ENCODE measurements at regions not wholly inside any gene's neighbourhood (a gene's known extent, or its start where the extent isn't known, plus 50 kb on each side); places are given as distances from the start of the nearest gene placed in this dataset.
A peak's percentile ranks its signal among the peaks of the same experiment; 100 is the strongest.
"Not testable (repeated sequence)": the region's sequence is repeated elsewhere in the genome, so short reads cannot be mapped to it uniquely, and the experiment has no call there.

DNA sequence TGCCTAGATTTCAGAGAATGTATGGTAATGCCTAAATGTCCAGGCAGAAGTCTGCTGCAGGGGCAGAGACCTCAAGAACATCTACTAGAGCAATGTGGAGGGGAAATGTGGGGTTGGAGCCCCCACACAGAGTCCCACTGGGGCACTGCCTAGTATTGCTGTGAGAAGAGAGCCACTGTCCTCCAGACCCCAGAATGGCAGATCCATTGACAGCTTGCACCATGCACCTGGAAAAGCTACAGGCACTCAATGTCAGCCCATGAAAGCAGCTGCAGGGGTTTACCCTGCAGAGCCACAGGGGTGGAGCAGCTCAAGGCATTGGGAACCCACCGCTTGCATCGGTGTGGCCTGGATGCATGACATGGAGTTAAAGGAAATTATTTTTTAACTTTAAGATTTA, 314.1 kb downstream of the CYRIA start:
- DNase-seq, result no peak

DNA sequence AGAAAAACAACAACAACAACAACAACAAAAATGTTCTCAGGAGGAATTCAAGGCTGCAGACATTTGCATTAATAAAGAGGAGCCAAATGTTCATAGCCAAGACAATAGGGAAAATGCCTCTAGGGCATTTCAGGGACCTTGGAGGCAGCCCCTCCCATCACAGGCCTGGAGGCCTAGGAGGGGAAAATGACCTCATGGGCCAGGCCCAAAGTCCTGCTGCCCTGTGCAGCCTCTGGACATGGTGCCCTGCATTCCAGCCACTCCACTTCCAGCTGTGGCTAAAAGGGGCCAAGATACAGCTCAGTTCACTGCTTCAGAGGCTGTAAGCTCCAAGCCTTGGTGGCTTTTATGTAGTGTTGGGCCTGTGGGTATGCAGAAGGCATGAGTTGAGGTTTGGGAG, 314.5 kb downstream of the CYRIA start:
- DNase-seq, result no peak

DNA sequence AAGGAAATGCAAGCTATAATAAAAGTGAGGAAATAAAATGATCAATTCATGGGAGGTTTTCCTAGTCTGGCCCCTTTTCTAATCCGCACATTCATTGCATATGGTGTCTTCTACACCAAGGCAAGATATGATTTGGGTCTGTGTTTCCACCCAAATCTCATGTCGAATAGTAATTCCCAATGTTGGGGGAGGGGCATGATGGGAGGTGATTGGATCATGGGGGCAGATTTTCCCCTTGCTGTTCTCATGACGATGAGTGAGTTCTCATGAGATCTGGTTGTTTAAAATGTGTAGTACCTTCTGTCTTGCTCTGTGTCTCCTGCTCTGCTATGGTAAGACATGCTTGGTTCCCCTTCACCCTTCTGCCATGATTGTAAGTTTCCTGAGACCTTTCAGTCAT, 315.4 kb downstream of the CYRIA start:
- DNase-seq, result no peak

DNA sequence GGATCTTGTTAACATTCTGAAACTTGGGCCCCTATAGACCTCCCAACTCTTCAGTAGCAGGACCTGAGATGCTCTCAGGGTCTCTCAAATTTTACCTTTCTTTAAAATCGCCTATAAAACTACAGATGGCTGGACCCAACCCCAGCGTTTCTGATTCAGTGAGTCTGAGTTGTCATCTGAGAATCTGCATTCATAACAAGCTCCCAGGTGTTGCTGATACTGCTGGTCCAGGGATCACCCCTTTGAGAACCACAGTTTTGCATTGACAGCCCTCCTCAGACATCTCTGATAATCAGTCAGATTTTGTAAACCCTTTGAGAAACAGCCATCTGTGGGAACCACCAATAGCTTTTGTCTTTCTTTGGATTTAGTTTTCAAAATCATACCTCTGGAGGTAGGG, 315.8 kb downstream of the CYRIA start:
- DNase-seq, result no peak

DNA sequence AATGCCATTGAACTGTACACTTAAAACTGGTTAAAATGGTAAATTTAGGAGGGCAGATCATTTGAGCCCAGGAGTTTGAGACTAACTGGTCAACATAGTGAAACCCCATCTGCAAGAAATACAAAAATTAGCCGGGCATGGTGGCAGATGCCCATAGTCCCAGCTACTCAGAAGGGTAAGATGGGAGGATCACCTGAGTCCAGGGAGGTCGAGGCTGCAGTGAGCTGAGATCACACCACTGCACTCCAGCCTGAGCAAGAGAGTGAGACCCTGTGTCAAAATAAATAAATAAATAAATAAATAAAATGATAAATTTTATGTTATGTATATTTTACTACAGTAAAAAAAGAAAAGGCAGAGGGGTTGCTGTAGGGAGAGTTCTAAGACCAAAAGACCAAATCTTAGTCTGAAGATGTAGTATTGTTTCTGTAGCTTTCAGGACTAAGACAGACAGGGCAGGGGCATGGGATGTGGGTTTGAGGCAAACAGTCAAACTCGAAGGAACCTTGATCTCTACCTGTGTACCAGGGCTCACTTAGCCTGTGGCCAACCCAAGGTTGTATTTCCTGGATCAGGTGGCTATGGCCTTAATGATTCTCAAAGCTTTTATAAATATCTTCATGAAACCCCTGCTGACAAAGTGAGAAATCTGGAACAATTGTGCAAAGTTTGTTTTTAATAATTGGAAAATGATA, 316.7 kb downstream of the CYRIA start:
- no peak for DNase-seq

DNA sequence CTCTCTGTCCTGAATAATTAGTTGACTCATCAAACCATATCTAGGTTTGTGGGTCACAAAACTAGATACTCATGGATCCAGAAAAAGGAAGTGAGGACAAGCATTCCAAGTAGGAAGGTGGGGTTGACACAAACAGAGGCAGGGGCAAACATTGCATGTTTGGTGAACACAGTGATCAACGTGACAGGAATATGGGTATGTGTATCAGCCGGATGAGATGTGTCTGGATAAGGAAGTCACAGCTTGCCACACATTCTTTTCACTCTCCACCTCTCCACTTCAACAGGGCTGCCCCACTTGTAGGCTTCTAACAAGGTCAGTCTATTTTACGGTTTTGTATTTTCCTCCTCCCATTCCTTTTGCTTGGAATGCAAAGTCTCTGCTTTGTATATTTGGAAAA, 319.0 kb downstream of the CYRIA start:
- no peak for DNase-seq

DNA sequence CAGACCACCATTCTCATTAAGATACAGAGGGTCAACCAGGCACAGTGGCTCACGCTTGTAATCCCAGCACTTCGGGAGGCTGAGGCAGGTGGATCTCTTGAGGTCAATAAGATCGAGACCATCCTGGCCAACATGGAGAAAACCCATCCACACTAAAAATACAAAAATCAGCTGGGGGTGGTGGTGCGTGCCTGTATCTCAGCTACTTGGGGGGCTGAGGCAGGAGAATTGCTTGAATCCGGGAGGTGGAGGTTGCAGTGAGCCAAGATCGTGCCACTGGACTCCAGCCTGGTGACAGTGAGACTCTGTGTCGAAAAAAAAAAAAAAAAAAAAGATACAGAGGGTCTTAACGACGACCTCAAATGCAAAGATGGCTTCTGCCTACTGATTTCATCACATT, 320.4 kb downstream of the CYRIA start:
- not testable (repeated sequence) for DNase-seq

DNA sequence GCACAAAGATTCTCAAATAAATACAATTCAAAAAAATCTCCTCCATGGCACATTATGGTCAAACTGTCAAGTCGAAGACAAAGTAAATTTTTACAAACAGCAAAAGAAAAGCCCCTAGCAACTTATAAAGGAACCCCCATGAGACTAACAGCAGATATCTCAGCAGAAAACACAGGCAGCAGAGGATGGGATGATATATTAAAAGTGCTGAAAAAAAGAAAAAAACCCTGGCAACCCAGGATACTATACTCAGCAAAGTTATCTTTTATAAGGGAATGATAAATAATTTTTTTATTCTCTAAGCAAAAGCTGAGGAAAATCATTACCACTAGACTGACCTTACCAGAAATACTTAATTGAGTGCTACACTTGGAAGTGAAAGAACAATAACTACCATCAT, 326.4 kb downstream of the CYRIA start:
- no peak for DNase-seq

DNA sequence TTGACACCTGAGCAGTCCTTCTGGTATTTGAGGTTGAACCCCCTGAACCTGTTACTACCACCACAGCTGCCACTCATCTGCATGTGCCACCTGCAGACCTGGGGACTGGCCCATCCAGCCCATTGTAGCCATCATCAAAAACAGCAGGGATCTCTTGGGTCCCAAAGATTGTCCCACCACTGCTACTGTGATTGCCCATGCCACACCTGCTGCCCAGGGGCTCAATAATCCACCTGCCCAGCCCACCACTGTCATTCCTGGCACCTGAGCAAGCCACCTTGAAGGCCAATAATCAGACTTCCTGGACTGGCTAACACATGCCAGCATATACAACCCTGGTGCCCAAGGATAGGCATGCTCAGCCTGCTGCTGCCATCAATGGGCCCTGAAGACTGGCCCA, 327.6 kb downstream of the CYRIA start:
- DNase-seq, result no peak

DNA sequence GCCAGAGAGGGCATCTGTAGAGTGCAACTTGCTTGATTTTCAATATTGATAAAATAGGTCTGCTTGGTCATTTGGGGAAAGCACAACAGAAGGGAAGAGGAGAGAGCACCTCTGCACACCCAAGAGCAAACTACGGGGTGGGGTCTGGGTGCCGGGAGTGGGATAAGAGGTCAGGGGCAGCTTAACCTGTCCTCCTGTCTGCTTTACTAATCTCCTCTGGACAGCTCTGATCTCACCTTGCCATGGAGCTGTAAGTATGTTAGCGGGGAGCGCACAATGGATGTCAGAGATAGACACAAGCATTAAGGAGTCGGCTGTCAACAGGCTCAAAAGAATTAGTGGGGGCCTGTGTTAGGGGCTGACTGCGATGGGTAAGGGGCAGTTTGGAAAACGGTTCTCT, 328.7 kb downstream of the CYRIA start:
- no peak for DNase-seq

DNA sequence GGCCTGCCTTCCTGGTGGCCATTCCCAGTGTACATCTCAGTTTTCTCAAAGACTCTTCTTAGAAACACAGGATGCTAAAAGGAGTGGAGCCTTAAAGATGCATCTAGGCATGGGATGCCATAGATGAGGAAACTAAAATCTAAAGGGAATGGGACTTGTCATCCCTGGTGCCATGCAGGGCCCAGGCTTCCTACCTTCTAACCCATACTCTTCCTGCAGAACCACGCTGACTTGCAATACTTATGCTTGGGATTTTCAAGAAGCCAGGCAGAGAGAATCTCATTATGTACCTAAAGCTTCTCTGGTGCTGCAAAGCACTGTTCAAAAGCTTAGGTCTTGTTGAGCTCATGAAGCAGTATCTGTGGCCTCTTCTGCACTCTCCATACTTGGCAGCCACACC, 329.1 kb downstream of the CYRIA start:
- DNase-seq, result no peak

DNA sequence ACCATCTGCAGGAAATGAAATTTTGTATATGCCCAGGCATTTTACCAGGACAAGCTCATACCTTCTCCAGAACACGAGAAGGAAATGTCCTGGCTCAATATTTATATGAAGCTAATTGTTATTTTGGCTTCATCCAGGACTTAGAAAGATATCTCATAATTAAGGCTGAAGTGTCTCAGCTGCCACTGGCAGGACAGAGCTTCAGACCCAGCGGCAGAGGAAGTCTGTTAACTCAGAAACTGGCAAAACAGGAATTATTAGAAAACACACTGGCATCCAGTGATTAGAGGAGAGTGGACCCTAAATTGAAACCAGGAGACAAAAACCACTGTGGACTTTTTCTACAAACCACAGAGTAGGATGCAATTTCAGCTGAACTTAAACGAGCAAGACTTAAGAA, 329.7 kb downstream of the CYRIA start:
- DNase-seq, result no peak

DNA sequence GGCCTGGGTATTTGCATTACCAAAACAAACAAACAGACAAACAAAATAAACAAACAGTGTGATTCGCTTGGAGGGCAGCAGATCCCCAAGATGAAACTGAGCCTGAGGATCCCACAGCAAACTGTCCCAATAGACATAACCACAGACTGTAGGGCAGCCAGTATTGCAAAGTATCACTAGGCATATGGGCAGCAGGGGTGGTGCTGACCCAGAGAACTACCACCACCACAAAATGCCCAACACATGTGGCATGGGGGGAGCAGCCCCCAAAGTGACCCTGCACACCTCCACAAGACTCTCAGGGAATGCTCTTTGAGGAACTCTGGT, 330.1 kb downstream of the CYRIA start:
- no peak for DNase-seq

DNA sequence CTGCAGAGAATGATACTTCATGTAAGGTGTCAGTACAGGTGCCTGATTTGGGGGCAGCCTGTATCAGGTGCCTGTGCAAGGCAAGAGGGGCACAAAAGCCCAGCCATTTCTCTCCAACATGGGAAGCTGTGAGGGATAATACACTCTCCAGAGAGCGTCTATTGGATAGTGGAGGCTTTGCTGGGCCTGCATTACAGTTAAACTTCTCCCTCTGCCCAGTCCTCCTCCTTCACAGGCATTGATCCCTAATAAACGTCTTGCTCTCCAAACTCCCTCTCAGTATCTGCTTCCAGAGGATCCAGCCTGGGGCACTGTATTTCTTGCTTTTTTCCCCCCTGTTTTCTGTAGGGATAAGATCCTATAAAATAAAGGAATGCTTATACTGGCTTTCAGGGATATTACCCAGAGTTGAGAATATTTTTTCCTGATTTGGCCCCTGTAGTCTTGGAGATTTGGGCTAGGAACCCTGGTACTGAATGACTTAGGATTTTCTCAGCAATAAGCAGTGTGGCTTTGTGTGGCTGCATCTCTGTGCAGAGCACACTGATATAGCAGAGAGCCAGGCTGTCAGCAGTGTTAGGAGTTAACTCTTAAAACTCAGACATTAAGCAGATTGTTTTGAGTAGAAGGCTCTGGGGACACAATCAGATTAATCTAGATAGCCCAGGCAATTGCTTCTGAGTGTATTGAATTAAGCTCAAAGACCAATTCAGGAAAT, 330.6 kb downstream of the CYRIA start:
- DNase-seq, result no peak

DNA sequence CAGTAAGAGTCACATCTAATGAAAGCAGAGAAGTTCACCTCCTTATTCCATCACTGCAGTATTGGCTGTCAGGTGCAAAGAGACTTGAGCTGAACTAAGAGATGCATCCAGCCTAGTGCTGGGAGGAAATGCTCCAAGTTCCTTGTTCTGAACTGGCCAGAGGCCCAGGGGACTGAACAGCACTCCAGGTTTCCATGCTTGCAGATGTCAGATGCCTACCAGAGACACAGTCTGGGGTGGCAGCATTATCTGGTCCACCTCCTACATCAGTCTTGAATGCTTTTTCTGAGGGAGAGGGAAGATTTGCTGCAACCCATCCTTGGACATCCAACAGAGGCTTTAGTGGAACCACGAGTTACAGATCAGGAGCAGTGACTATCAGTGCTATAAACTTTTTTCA, 331.3 kb downstream of the CYRIA start:
- no peak for DNase-seq

DNA sequence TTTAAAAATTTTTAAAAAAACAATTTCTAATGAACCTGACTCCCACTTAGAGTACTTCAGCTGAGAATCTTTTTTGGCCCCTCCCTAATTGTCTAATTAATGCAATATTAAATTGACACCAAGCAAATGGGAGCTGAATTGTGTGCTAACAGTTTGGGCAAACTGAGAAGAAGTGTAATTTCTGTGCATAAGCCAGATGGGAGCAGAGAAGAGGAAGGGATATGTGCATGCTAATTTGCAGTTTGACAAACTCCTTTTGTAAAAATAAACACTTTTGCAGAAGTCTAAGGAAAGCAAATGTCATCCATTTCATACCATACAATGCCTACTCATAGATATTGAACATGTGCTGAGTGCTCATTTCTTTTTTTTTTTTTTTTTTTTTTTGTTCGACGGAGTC, 332.0 kb downstream of the CYRIA start:
- no peak for DNase-seq

DNA sequence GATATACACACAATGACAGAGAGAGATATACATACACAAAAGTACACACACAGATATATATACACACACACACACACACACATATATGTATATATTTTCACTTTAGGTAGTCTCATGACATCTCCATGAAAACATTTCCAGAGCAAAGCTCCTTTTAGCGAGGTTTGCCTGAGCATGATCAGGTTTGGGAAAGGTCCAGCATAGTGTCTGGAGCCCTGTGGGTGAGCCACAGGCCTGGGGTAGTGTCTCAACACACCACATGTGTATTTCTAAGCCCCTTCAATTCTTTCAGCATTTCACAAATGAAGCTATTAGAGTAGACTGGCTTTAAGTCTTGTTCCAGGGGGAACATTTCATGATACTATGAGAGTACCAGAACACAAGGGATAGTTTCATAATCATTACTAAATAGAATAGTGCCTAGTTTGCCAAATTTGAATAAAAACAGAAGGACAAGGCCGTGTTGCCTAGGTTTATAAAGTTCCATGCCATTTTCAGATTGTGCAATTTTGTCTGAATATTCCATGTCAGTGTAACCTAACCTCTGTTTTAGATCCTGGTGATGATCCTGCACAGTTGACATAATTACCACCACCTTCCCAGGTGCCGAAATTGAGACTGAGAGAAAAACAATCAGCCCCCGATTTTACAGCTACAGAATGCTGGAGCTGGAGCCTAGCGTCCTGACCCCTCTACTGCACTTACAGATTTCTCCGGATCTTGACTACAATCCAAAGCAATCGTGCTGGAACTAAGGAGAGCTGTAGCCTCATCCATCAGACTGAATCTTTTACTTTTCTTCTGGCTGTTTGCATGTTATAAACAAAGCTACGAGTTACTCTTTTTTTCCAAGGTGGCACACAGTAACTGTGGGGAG, 332.7 kb downstream of the CYRIA start:
- DNase-seq, result no peak

DNA sequence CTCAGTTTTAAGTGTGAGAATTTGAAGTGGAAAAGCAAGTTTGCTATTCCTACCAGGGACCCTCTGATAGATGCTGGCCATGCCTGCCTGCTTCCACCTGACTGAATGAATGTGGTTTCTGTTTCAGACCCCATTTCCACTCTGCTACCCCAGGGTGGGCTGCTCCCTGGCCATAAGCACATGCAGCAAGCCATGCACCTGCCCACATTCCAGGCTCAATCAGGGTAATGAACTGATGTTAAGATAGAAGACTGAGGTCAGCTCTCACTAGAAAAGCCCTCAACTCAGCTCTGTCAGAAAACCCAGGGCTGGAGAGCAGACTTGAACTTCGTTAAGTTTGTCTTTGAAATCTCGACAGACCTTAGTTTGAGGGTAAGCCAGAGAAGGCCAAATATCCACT, 333.9 kb downstream of the CYRIA start:
- no peak for DNase-seq

DNA sequence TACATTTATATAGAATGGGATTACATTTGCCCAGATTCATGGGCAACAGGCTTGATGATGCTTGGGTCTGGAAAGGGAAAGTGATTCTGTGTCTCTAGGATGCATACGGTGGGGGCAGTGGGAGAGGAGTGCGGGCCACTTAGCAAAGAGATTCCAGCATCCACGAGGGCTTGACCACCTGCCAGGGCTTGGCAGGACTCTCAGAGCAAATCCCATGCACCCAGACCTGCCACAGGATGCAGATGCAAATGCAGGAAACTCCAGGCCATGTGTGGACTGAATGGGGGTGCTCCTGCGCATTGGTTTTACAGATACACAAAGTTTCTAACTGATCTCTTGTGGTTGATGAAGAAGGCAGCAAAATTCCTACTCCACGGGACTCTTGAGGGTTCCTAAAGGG, 334.7 kb downstream of the CYRIA start:
- no peak for DNase-seq

DNA sequence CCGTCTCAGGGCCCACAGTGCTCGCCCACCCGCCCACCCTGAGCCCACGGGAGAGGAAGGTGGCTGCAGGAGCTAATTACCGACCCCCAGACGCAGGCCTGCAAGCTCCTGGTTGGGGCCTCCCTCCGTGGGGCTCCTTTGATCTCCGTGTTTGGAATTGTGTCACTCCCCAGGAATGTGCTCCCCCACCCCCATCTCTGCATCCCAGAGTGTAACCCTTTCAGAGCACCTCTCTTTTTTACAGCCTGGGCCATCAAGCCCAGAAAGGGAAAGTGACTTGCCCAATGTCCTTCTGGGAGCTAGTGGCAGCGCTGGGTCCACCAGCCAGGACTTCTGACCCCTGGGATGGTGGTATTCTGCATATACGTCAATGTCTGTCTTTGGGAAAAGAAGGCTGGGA, 335.1 kb downstream of the CYRIA start:
- peak; percentile 51 for DNase-seq

DNA sequence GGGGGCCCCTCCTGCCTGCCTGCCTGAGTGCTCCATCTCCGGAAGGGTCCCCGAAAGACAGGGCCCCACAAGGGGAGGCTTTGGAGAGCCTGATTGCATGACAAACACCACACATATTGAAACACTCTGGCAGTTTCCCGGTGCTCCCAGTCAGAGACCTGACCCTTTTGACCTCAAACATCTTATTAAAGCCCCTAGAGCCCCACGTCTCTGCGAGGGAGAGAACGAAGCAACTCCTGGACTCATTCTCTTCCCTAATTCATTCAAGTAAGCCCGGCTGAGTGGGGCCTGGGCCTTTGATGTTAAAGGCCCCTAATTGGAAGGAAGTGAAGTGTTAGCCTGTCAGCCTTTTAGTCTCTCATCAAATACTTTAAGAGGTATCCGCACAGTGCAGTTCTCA, 335.6 kb downstream of the CYRIA start:
- no peak for DNase-seq

DNA sequence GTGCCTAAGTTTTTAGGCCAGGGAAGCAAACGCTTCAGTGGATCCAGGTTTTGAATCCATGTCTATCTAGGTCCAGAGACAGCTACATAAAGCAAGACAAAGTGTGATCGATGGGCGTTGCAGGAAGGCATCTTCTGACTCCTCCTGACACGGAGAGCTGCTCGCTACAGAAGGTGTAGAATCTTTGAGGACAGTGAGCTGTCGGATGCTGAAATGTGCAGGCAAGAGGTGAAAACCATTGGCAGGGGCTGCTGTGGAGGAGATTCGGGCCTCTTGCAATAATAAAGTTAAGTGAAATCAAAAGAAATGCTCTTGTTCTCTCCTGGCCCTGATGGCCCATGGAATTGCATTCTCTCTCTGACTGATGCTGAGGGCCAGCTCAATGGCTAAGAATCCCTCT, 336.2 kb downstream of the CYRIA start:
- no peak for DNase-seq

DNA sequence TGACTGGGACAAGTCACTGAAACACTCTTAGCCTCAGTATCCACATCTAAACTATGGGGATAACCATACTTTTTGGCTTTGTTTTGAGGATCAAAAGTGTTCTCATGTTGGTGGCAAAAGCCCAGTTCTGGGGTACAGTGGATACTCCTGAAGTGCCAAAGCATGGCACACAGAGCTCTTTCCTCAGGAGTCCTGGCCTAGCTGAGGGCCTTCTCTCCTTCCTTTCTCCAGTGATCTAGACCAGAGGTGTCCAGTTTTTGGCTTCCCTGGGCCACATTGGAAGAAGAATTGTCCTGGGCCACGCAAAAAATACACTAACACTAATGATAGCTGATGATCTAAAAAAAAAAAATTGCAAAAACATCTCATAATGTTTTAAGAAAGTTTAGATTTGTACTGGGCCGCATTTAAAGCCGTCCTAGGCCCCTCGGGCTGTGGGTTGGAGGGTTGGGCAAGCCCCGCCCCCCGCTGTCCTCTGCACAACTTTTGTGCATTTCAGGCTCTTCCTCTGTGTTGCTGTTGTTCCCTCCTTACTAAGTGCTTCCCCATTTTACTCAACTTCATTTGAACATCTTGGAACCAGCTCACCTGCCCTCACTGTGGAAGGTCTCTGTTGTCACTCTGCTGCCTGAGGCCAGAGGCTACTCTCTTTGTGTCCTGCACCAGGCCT, 337.0 kb downstream of the CYRIA start:
- DNase-seq, result no peak

DNA sequence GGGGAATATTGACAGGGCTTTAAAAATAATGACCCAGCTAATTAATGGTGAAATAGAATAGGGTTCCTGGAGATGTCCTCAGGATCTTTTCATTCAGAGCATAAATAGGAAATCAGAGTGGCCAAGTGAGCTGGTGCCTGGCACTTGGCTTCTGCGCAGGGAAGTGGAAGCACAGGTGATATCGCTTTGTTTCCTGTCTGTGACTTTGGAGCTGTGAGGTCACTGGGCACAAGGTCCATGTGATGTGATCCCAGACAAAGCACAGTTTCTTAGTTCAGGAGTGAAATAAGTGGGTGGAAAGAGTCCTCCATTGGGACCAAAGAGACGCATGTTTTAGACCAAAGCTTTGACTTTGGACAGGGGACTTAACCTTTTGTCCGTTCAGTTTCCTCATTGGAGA, 338.3 kb downstream of the CYRIA start:
- DNase-seq, result no peak
